D721Med (cell line): ENCODE measurements at regions not wholly inside any gene's neighbourhood (a gene's known extent, or its start where the extent isn't known, plus 50 kb on each side); places are given as distances from the start of the nearest gene placed in this dataset.
A peak's percentile ranks its signal among the peaks of the same experiment; 100 is the strongest.
"Not testable (repeated sequence)": the region's sequence is repeated elsewhere in the genome, so short reads cannot be mapped to it uniquely, and the experiment has no call there.

ENCODE experiments used
- DNase-seq: peaks from one replicate; pipeline ENCODE4 v3.0.0; 2011; ENCODE audit warnings: low spot score; ENCODE audit not compliant: insufficient read length
- FAIRE-seq: peaks from 2 replicates; lab custom pipeline; 2011; peaks lifted over from hg19 to GRCh38; lab: Jason Lieb, UNC
- TF ChIP-seq, protein P1 (sequence below): IDR thresholded peaks from 2 replicates; pipeline ENCODE4 v1.5.1; 2012; ENCODE audit warnings: mild to moderate bottlenecking, control low read depth; ENCODE audit not compliant: insufficient read depth; ENCODE audit errors: missing control alignments

DNA sequence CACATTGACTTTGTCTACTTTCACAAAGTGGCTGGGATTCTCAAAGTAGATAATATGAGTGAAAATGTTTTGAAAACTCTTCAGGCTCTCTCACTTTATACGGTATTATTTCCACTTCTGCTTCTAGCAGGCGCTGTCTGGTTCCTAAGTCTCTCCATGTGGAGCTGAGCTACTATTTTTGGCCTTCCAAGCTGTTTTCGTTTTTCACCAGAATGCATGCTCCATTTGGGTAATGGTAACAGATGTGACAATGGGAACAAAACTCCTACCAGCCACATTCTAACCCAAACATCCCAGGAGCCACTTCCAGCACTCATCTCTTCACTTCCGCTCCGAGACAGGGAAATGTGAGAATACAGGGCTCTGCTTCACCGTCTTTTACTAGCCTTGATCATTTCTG, 586.7 kb downstream of the NTRK3 start:
- DNase-seq (no peak), FAIRE-seq (no peak)
- TF ChIP-seq, protein P1, sequence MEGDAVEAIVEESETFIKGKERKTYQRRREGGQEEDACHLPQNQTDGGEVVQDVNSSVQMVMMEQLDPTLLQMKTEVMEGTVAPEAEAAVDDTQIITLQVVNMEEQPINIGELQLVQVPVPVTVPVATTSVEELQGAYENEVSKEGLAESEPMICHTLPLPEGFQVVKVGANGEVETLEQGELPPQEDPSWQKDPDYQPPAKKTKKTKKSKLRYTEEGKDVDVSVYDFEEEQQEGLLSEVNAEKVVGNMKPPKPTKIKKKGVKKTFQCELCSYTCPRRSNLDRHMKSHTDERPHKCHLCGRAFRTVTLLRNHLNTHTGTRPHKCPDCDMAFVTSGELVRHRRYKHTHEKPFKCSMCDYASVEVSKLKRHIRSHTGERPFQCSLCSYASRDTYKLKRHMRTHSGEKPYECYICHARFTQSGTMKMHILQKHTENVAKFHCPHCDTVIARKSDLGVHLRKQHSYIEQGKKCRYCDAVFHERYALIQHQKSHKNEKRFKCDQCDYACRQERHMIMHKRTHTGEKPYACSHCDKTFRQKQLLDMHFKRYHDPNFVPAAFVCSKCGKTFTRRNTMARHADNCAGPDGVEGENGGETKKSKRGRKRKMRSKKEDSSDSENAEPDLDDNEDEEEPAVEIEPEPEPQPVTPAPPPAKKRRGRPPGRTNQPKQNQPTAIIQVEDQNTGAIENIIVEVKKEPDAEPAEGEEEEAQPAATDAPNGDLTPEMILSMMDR = no peak

DNA sequence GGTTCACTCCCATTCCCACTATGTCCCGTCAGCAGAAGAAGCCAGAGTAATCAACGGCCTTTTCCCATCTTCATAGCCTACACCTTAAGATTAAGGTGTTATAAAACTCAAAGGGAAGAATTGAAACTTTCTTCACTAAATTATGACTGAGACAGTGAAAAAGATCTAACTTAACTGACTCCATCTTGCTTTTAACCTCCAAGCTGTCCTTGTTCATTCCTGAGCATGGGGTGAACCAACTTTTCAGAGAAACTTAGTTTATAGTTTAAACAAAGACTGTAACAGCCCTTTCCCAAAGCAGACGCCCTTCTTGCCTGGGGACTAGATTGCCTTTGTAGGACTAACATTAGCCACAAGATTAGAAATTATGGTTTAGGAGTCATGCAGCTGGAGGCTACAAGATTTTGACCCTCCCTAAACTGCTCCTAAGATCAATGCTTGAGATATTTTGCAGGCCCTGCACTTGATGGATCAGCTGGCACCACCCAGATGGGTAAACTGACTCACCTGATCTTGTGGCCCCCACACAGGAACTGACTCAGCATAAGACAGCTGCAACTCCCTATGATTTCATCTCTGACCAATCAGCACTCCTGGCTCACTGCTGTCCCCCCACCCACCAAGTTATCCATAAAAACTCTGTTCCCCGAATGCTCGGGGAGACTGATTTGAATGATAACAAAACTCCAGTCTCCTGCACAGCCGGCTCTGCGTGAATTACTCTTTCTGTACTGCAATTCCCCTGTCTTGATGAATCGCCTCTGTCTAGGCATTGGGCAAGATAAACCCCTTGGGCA, 587.6 kb downstream of the NTRK3 start:
- not testable (repeated sequence) for DNase-seq, FAIRE-seq

DNA sequence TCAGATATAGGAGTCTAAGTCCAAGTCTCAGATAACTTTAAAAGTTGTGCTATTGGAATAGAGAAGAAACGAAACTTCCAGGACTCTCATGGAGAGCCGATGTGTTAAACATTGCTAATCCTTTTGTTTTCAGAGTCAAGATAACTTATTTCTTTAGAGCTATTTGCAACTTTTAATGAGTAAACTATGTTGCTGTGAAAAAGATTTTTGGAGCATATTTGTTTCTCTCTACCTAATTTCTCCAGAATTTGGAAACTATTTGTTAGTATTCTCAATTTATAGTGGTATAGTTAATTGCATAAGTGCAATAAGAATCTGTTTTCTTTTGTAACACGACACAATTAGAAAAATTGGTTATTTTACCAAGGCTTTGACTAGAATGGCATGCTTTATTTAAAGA, 588.9 kb downstream of the NTRK3 start:
- DNase-seq (no peak), FAIRE-seq (no peak)
- TF ChIP-seq, protein P1 = no peak

DNA sequence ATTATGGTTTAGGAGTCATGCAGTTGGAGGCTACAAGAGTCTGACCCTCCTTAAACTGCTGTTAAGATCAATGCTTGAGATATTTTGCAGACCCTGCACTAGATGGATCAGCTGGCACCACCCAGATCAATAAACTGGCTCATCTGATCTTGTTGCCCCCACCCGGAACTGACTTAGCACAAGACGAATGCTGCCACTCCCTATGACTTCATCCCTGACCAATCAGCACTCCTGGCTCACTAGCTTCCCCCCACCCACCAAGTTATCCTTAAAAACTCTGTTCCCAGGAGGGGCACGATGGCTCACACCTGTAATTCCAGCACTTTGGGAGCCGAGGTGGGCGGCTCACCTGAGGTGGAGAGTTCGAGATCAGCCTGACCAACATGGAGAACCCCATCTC, 594.0 kb downstream of the NTRK3 start:
- FAIRE-seq (no peak), DNase-seq (no peak)
- TF ChIP-seq, protein P1 = no peak

DNA sequence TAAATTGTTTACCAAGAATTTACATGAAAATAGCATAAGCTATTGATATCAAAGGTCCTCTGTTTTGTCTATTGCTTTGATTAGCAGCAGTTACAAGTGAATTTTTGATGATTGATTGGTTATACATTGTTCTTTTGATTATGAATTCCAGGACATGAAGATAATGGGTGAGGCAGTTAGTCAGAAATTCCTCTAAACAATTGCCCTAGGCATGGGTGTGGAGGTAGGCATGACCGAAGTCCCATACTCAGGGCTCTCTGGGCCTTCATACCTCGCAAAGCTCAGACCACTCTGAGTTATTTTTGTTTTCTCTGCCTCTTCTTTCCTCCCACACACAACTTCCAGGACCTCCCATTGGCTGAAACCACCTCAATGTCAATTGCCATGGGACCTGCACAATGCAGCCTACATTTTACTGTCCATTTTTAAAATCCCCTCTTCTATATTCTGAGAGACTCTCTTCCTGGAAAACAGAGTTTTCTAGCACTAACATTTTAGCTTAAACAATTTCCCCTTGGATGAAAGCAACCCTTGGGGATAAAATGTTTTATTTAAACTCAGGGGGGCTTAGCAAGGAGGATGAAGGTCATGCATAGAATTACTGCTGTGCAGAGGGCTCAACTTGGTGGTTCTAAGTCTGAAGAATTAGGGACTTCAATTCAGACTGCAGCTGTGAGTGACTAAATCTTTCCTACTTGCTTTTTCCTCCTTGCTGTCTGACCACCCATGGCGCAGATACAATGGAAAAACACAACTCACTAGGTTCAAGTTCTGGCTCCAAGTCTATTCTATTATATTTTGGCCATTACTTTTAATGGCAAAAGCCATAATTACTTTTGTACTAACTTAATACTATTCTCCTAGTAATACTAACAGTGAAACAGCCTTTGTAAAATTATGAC, 594.8 kb downstream of the NTRK3 start:
- FAIRE-seq = no peak
- TF ChIP-seq, protein P1 = no peak

DNA sequence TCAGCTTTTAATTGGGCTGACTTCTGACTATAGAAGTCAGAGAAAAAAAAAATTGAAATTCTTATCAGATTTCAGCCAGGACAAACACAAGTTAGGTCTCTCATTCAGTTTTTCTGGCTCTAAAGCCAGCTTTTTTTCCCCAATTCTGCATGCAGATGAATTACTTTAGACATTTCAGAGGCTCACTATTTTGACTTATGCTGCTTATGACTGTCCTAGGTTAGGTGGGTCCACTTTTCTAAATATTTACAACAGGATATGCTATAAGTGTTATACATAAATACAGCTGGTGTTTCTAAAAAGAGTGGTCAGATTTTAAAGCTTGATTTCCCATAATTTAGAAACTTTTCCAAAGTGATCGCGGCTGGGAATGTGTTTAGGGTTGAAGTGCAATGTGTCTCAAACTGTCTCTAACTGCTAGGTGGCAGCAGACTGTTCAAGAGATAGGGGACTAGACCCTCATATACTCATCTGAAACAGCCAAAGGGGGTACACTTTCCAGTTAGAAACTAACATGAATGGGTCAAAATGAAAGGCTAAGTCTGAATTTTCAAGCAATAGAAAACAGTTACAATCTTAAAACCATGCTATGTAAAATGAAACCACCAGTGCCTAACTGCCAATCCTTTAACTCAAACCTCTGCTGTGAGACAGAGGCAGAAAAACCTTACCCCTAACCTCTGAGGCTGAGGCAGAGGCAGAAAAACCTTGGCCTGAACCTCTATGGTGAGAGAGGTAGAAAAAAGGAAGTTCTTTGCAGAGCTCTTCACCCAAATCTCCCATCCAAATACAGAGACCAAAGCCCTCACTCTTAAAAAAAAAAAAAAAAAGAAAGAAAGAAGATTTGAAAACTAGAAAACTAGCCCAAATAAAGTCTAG, 596.0 kb downstream of the NTRK3 start:
- no peak for FAIRE-seq
- TF ChIP-seq, protein P1 = peak; percentile 13
- DNase-seq = no peak

More for the DNA sequence above, 594.8 kb downstream of the NTRK3 start:
- DNase-seq = no peak

DNA sequence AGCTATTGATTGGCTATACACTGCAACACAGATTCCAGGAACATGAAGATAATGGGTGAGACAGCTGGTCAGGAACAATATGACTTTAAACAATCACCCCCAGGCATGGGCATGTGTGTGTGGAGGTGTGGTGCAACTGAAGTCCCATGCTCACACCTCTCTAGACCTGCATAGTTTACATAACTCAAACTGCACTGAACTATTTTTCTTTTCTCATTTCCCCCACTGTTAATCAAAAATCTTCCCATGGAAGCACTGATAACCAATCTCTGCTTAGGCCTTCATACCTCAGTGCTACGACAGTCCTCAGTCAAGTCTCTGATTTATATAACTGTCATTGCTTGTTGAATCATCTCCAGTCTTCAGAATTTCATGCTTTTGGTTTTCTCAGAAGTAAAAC, 600.2 kb downstream of the NTRK3 start:
- FAIRE-seq (no peak), DNase-seq (no peak)
- TF ChIP-seq, protein P1 = no peak
